ENCODE measurements at regions not wholly inside any gene's neighbourhood (a gene's known extent, or its start where the extent isn't known, plus 50 kb on each side); places are given as distances from the start of the nearest gene placed in this dataset.

DNA sequence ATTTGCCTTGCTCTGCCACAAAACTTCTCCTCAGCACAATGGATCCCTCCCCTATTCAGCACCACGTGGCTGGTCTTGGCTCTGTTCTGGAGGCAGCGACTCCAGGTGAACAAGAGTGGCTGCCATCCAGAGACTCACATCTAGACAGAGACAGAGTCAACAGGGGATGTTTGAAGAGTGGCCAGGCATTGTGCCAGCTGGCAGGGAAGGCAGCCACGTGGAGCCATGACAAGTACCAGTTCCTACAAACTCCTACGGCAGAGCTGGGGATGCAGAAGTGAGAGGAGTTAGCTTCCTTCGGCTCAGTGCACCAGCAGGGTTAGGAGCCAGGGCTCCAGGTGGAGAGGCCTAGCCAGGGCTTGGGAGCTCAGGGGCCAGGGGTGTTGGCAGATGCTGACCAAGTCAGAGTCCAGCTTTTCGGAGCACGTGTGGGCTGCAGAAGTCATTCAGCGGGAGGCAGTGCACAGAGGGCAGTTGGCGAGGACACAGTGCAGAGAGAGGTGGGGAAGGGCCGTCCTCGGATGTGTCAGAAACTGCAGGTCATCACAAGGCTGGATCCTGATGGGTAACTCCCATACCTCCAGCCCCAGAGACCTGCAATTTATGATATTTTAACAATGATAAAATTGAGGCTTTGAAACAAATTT lies 171.7 kb upstream of the PDE10A start:
- TF ChIP-seq, protein P1, sequence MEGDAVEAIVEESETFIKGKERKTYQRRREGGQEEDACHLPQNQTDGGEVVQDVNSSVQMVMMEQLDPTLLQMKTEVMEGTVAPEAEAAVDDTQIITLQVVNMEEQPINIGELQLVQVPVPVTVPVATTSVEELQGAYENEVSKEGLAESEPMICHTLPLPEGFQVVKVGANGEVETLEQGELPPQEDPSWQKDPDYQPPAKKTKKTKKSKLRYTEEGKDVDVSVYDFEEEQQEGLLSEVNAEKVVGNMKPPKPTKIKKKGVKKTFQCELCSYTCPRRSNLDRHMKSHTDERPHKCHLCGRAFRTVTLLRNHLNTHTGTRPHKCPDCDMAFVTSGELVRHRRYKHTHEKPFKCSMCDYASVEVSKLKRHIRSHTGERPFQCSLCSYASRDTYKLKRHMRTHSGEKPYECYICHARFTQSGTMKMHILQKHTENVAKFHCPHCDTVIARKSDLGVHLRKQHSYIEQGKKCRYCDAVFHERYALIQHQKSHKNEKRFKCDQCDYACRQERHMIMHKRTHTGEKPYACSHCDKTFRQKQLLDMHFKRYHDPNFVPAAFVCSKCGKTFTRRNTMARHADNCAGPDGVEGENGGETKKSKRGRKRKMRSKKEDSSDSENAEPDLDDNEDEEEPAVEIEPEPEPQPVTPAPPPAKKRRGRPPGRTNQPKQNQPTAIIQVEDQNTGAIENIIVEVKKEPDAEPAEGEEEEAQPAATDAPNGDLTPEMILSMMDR (IDR thresholded peaks at IDR 0.05; ENCODE audit: low read length): no peak
- TF ChIP-seq EZH2 (optimal IDR thresholded peaks at IDR 0.05; ENCODE audit: low read depth, low read length): no peak
- TF ChIP-seq EZH2phosphoT487 (IDR thresholded peaks at IDR 0.05; ENCODE audit: low read length): no peak

Measured in MM.1S (cell line).